Left kidney (tissue), 1 donor: ENCODE measurements at regions not wholly inside any gene's neighbourhood (a gene's known extent, or its start where the extent isn't known, plus 50 kb on each side); places are given as distances from the start of the nearest gene placed in this dataset.
A peak's percentile ranks its signal among the peaks of the same experiment; 100 is the strongest.
"Not testable (repeated sequence)": the region's sequence is repeated elsewhere in the genome, so short reads cannot be mapped to it uniquely, and the experiment has no call there.

Source experiments
- DNase-seq: peaks from one replicate; pipeline ENCODE4 v3.0.0-alpha.2; 2013

- DNase-seq, result no peak
These were observed 101.1 kb upstream of the SCAF8 start for GRCh38 chr6:154632119-154632518.

DNA sequence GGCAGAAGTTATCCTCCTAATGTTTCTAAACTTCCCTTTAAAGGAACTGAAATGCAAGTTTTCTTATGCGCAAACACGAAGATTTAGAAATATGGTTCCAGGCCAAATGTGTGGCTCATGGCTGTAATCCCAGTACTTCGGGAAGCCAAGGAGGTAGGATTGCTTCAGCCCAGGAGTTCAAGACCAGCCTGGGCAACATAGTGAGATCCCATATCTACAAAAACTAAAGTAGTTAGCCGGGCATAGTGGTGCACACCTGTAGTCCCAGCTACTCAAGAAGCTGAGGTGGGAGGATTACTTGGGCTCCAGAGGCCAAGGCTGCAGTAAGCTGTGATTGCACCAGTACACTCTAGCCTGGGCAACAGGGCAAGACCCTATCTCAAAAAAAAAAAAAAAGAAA, 95.8 kb upstream of the SCAF8 start:
- no peak for DNase-seq

- no peak for DNase-seq
These were observed 94.8 kb upstream of the SCAF8 start for GRCh38 chr6:154638369-154638768.

DNA sequence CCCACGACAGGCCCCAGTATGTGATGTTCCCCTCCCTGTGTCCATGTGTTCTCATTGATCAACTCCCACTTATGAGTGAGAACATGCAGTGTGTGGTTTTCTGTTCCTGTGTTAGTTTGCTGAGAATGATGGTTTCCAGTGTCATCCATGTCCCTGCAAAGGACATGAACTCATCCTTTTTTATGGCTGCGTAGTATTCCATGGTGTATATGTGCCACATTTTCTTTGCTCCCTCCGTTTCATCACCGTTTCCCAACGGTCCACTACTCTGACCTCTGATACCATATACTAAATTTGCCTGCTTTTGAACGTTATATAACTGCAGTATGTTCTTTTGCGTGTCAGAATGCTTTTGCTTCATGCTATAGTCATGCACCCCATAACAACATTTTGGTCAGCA, 94.0 kb upstream of the SCAF8 start:
- not testable (repeated sequence) for DNase-seq

DNA sequence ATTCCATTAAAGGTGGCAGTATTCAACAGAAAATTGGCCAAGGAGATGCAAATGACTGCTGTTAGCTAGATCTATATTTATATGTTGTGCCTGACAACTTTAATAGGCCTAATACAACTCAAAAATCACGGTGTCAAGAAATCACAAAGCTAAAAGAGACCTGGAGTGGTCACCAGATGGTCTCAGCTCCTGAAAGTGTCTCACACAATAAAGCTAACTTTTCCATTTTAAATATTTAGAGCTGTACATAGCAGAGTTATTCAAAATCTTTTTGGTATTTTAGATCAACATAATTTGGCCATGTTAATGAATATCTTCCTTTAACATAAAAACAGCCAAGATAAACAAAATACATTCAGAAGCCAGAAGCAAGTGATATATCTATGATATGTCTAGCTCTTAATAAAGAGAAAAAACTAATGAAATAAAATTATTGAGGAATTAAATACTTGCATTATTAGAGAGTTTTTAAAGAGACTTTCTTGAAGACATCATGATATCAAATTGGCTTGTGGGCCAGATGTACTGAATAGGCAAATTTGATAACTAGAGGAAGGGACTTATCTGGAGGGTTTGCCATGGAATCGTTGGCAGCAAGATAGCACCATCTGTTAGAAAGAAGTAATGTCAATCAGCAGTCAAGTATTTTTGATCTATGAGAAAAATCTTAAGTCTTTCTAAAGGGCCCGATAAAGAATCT, 84.9 kb upstream of the SCAF8 start:
- DNase-seq, result no peak

DNA sequence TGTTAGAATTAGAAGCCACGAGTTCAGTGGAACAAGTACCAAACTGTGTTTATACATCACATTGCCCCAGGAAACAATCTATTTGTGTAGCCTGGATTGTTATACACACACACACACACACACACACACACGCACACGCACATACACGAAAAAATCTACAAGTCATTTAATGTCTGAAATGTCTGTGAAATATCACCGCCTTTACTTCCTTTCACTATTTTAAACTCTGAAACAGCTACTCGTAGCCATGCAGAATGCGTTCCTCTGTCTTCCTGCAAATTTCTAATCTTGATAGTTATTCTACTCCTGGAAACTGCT, 84.4 kb upstream of the SCAF8 start:
- no peak for DNase-seq

- no peak for DNase-seq
These were observed 83.5 kb upstream of the SCAF8 start for GRCh38 chr6:154649721-154650120.

DNA sequence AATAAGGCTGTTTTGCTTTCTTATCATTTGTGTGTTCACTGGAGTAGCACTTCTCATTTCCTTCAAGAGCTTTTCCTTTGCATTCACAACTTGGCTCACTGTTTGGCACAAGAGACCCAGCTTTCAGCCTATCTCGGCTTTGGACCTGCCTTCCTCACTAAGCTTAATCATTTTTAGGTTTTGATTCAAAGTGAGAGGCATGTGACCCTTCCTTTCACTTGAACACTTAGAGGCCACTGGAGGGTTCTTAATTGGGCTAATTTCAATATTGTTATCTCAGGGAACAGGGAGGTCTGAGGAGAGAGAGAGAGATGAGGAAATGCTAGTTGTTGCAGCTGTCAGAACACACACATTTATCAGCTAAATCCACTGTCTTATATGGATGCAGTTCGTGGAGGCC, 82.9 kb upstream of the SCAF8 start:
- no peak for DNase-seq

GRCh38 chr6:154651656-154652055, 81.6 kb upstream of the SCAF8 start:
- DNase-seq, result no peak

- DNase-seq, result no peak
These were observed 79.8 kb upstream of the SCAF8 start for GRCh38 chr6:154653385-154653784.

GRCh38 chr6:154653853-154654252, 79.4 kb upstream of the SCAF8 start:
- DNase-seq, result no peak

GRCh38 chr6:154656660-154657059, 76.6 kb upstream of the SCAF8 start:
- DNase-seq, result no peak

GRCh38 chr6:154661768-154662167, 71.4 kb upstream of the SCAF8 start:
- DNase-seq, result no peak

DNA sequence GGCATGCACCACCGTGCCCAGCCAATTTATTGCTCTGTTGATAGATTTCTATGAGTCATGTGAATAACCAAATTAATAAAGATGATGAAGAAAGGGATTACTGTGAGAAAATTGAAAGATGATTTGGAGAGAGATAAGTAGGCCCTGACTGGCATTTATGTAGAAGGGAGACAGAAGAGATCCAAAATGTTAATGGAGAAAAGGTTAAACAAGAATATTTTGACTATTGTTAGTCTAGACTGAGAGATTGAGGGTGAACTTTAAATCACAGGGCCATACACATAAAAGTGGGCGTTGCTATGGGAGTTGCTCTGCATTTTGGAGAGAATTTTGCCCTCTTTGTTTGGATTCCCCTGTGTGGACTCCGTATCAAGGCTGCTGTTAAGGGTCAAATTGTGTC, 68.9 kb upstream of the SCAF8 start:
- DNase-seq, result no peak

DNA sequence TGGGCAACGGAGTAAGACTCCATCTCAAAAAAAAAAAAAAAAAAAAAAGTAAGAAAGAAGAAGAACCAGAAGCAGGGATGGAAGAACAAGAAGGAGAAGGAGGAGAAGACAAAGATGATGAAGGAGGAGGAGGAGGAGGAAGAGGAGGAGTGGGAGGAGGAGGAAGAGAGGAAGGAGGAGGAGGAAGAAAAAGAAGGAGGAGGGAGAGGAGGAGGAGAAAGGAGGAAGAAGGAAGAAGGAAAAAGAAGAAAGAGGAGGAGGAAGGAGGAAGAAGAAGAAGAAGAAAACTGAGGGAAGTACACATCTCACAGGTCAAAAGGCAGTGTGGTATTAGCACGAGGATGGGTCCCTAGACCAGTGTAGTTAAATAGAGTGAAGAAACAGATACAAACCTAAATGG, 65.1 kb upstream of the SCAF8 start:
- no peak for DNase-seq

- no peak for DNase-seq
These were observed 61.1 kb upstream of the SCAF8 start for GRCh38 chr6:154672086-154672485.

DNA sequence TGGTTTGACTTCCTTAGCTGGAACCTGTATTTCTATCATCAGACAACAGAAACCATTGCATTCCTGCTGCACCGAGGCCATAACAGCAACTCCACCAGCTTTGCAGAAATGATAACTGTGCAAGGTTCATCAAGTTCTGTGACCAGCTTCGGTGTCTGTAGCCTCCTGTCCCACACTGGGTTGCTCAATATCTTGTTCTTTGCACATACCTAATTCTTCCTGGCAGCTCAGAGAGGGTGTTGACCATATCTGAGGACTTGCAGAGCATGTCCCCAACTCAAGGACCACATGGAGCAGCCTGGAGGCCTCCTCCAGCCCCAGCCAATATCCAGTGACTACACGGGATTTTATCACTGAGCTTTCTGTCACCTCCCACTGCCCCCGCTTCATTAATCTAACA, 59.3 kb upstream of the SCAF8 start:
- no peak for DNase-seq

GRCh38 chr6:154675602-154676088, 57.6 kb upstream of the SCAF8 start:
- DNase-seq, result peak; percentile 96

DNA sequence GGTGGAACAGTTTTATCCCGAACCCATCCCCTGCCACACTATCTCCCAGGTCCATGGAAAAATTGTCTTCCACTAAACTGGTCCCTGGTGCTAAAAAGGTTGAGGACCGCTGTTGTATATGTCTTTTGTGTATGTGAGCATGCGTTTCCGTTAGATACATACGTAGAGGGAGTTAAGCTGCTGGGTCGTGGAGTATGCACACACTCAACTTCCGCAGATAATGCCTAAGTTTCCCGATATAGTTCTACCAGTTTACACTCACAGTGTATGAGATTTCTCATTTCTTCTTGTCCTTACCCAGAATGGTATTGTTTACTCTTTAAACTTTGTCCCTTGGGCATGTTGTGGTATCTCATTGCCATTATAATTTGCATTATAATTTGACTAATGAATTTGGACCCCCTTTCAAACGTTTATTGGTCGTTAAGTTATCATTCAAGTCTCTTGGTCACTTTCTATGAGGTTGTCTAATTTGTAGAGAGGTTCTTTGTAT, 50.5 kb upstream of the SCAF8 start:
- no peak for DNase-seq
